Fibroblast of lung (primary cell): ENCODE measurements at regions not wholly inside any gene's neighbourhood (a gene's known extent, or its start where the extent isn't known, plus 50 kb on each side); places are given as distances from the start of the nearest gene placed in this dataset.

Experiments
- EZH2 ChIP-seq: IDR thresholded peaks from 2 replicates; pipeline ENCODE4 v1.5.1; 2012; ENCODE audit warnings: low read length, control low read depth, mild to moderate bottlenecking; ENCODE audit errors: missing control alignments
- TF ChIP-seq, protein P1 (sequence below), 2 donors: IDR thresholded peaks in 1 of 2; conservative IDR thresholded peaks in 1 of 2; 1 replicate in 1 of 2; 2 replicates in 1 of 2; pipeline ENCODE4 v1.5.1; 2011 to 2012; ENCODE audit warnings: low read length in 2 of 2, control low read depth in 1 of 2, inconsistent platforms in 1 of 2, low read depth in 1 of 2, mild to moderate bottlenecking in 1 of 2

DNA sequence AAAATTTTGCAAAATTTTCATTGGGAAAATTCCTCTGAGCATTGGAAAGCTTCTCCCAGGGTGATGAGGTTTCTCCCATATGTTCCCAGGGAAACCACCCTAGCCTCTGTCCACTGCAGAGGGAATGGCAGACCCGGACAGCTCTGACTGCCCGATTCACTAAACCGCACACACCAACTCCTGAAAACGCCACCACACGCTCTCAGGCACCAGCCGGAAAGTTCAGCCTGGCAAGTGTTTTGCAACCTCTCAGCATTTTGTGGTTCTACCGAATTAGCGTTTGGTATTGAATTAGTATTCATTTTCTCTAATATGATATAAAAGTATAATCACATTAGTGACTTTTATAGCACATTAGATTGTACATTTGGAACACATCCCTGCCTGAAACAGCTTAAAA lies 213.4 kb downstream of the PHETA1 start:
- TF ChIP-seq, protein P1, sequence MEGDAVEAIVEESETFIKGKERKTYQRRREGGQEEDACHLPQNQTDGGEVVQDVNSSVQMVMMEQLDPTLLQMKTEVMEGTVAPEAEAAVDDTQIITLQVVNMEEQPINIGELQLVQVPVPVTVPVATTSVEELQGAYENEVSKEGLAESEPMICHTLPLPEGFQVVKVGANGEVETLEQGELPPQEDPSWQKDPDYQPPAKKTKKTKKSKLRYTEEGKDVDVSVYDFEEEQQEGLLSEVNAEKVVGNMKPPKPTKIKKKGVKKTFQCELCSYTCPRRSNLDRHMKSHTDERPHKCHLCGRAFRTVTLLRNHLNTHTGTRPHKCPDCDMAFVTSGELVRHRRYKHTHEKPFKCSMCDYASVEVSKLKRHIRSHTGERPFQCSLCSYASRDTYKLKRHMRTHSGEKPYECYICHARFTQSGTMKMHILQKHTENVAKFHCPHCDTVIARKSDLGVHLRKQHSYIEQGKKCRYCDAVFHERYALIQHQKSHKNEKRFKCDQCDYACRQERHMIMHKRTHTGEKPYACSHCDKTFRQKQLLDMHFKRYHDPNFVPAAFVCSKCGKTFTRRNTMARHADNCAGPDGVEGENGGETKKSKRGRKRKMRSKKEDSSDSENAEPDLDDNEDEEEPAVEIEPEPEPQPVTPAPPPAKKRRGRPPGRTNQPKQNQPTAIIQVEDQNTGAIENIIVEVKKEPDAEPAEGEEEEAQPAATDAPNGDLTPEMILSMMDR (conservative IDR thresholded peaks at IDR 0.05 in 1 of 2, IDR thresholded peaks at IDR 0.05 in 1 of 2; ENCODE audit: low read depth in 1 of 2, low read length in 2 of 2) = no peak
- no peak for TF ChIP-seq EZH2
